Endothelial cell of umbilical vein (primary cell): ENCODE measurements at regions not wholly inside any gene's neighbourhood (a gene's known extent, or its start where the extent isn't known, plus 50 kb on each side); places are given as distances from the start of the nearest gene placed in this dataset.

Experiments used
- BruUV-seq: library from RNA; stranded (reverse); fragments of 400-500 nt; replicated peaks from 2 replicates; lab custom pipeline; 2021; lab: Mats Ljungman, UMichigan
- CTCF ChIA-PET: fragments of 300-600, 350-600 bp; sonication (Branson Sonifier 250); formaldehyde crosslinking; loops from one replicate; lab custom pipeline; 2021; ENCODE audit warnings: antibody characterized with exemption, inconsistent platforms; lab: Charles Lee
- POLR2A ChIA-PET: fragments of 300-600, 350-600 bp; sonication (Branson Sonifier 250); formaldehyde crosslinking; loops from one replicate; lab custom pipeline; 2021; ENCODE audit warnings: antibody characterized with exemption, inconsistent platforms; lab: Charles Lee
- DNase-seq: peaks from one replicate; pipeline ENCODE4 v3.0.0-alpha.2; 2011; ENCODE audit warnings: low read depth, low spot score
- FAIRE-seq: peaks from 2 replicates; lab custom pipeline; 2011; peaks lifted over from hg19 to GRCh38; lab: Jason Lieb, UNC
- H2AFZ ChIP-seq: 2 replicates; pipeline ENCODE4 v1.6.0; 2012; ENCODE audit warnings: low read depth, low read length, control low read depth, inconsistent platforms
- H3K27ac ChIP-seq: 2 replicates; pipeline ENCODE4 v1.5.1; 2011; ENCODE audit warnings: low read depth, mild to moderate bottlenecking, control low read depth, low read length, moderate library complexity; ENCODE audit not compliant: insufficient read depth
- H3K27me3 ChIP-seq, 2 experiments: 2 replicates each; pipeline versions ENCODE4 v1.6.0 to v1.6.1; 2011; ENCODE audit warnings: low read length in 2 of 2, mixed read lengths in 1 of 2; ENCODE audit not compliant: control insufficient read depth in 2 of 2, insufficient read depth in 2 of 2
- H3K36me3 ChIP-seq, 2 experiments: 2 replicates in 1 of 2; 3 replicates in 1 of 2; pipeline ENCODE4 v1.5.1; 2011; ENCODE audit warnings: low read length in 2 of 2, mild to moderate bottlenecking in 1 of 2, moderate library complexity in 1 of 2; ENCODE audit not compliant: control insufficient read depth in 2 of 2, insufficient read depth in 2 of 2; ENCODE audit errors: extremely low read depth in 1 of 2
- H3K4me1 ChIP-seq: 3 replicates; pipeline ENCODE4 v1.5.1; 2011; ENCODE audit warnings: mild to moderate bottlenecking, low read length; ENCODE audit not compliant: control insufficient read depth, insufficient read depth; ENCODE audit errors: extremely low read depth
- H3K4me2 ChIP-seq: 2 replicates; pipeline ENCODE4 v1.6.1; 2011; ENCODE audit warnings: low read length, control low read depth, mixed read lengths; ENCODE audit not compliant: insufficient read depth
- H3K4me3 ChIP-seq, 3 experiments: fragments of 200-600 bp in 1 of 3; sonication (generic), shearing (Covaris generic) in 1 of 3; replicated peaks in 1 of 3; 2 replicates each; pipeline ENCODE4 v1.5.1; 2011 to 2016; ENCODE audit warnings: control low read depth in 3 of 3, low read length in 3 of 3, mild to moderate bottlenecking in 2 of 3, inconsistent platforms in 1 of 3, low read depth in 1 of 3, moderate library complexity in 1 of 3; ENCODE audit not compliant: insufficient read depth in 1 of 3
- H3K79me2 ChIP-seq: 2 replicates; pipeline ENCODE4 v1.6.0; 2012; ENCODE audit warnings: low read length, inconsistent platforms; ENCODE audit not compliant: control insufficient read depth, insufficient read depth
- H3K9ac ChIP-seq: replicated peaks from 2 replicates; pipeline ENCODE3; 2011; ENCODE audit warnings: low read length, control low read depth; ENCODE audit not compliant: insufficient read depth; ENCODE audit errors: extremely low read depth
- H3K9me1 ChIP-seq: replicated peaks from 3 replicates; pipeline ENCODE4 v1.6.0; 2011; ENCODE audit warnings: mild to moderate bottlenecking, low read length; ENCODE audit not compliant: control insufficient read depth, insufficient read depth; ENCODE audit errors: extremely low read depth
- H3K9me3 ChIP-seq: replicated peaks from 2 replicates; pipeline ENCODE4 v1.5.1; 2012; ENCODE audit warnings: low read length, inconsistent platforms; ENCODE audit not compliant: control insufficient read depth, insufficient read depth
- H4K20me1 ChIP-seq: replicated peaks from 2 replicates; pipeline ENCODE3; 2011; ENCODE audit warnings: mild to moderate bottlenecking, low read length; ENCODE audit not compliant: control insufficient read depth, insufficient read depth; ENCODE audit errors: extremely low read depth
- EZH2 ChIP-seq: IDR thresholded peaks from 2 replicates; pipeline ENCODE4 v1.6.1; 2012; ENCODE audit warnings: borderline replicate concordance, low read depth, mild to moderate bottlenecking, moderate library complexity, low read length, inconsistent platforms; ENCODE audit not compliant: severe bottlenecking
- FOS ChIP-seq: IDR thresholded peaks from 2 replicates; pipeline ENCODE4 v1.6.1; 2011; ENCODE audit warnings: mild to moderate bottlenecking, low read length, moderate library complexity, borderline replicate concordance; ENCODE audit not compliant: insufficient read depth
- GATA2 ChIP-seq: IDR thresholded peaks from 2 replicates; pipeline ENCODE4 v1.7.0; 2011; ENCODE audit warnings: low read depth, mild to moderate bottlenecking, moderate library complexity, mixed read lengths, low read length; ENCODE audit not compliant: insufficient read length, insufficient read depth
- JUN ChIP-seq: IDR thresholded peaks from 2 replicates; pipeline ENCODE4 v1.6.1; 2011; ENCODE audit warnings: borderline replicate concordance, low read depth; ENCODE audit not compliant: insufficient read length, insufficient read depth
- MYC ChIP-seq: IDR thresholded peaks from one replicate; pipeline ENCODE4 v1.6.1; 2011; ENCODE audit warnings: mild to moderate bottlenecking, low read depth, low read length
- POLR2A ChIP-seq: IDR thresholded peaks from 2 replicates; pipeline ENCODE4 v1.6.1; 2012; ENCODE audit warnings: low read depth, mild to moderate bottlenecking, control low read depth, low read length
- POLR2AphosphoS5 ChIP-seq: IDR thresholded peaks from 2 replicates; pipeline ENCODE4 v1.6.1; 2012; ENCODE audit warnings: low read depth, mild to moderate bottlenecking, control low read depth, low read length, moderate library complexity; ENCODE audit not compliant: insufficient read depth
- dilution Hi-C: fragments of 300-500 bp; cut with MboI; formaldehyde crosslinking; loops from one replicate; pipeline ENCODE4 v1.15.0; 2019; ENCODE audit warnings: low sequenced_read_pairs; ENCODE audit not compliant: extremely low pct_ligation_motif_present
- intact Hi-C: fragments of 100-400 bp; cut with micrococcal nuclease; formaldehyde crosslinking; loops from one replicate; pipeline ENCODE4 v1.10.0; 2022
- TF ChIP-seq, protein P1 (sequence below): IDR thresholded peaks from 2 replicates; pipeline ENCODE4 v1.6.1; 2011; ENCODE audit not compliant: insufficient read depth, insufficient read length
- TF ChIP-seq, protein P2 (sequence below), 2 donors: IDR thresholded peaks; 1 replicate in 1 of 2; 2 replicates in 1 of 2; pipeline ENCODE4 v1.5.1; 2011; ENCODE audit warnings: low read length in 2 of 2, mild to moderate bottlenecking in 2 of 2, moderate library complexity in 2 of 2, control low read depth in 1 of 2, inconsistent platforms in 1 of 2, low read depth in 1 of 2; ENCODE audit not compliant: insufficient read depth in 1 of 2; ENCODE audit errors: extremely low read depth in 1 of 2

GRCh38 chr16:73140929-73141328, 93.0 kb upstream of the ZFHX3 start:
- DNase-seq (no peak), FAIRE-seq (no peak)
- Histone ChIP-seq H3K9ac (no peak overlapping the region), H3K9me1 (no peaks in the 10 kb centered on the region), H3K9me3 (no peaks in the 10 kb centered on the region), H3K27me3 (peaks cover 11 to 26% of the 10 kb centered on the region in 2 experiments), H3K4me2 (no peak overlapping the region), H3K79me2 (no peaks in the 10 kb centered on the region), H3K36me3 (no peaks in the 10 kb centered on the region), H2AFZ (no peak overlapping the region), H3K4me3 (no peak overlapping the region), H4K20me1 (no peaks in the 10 kb centered on the region), H3K27ac (no peak overlapping the region), H3K4me1 (peaks cover 12% of the 10 kb centered on the region)
- dilution Hi-C loops: no loop called here
- intact Hi-C loops: no loop called here
- TF ChIP-seq JUN: no peak
- no peak for TF ChIP-seq POLR2AphosphoS5
- TF ChIP-seq, protein P1, sequence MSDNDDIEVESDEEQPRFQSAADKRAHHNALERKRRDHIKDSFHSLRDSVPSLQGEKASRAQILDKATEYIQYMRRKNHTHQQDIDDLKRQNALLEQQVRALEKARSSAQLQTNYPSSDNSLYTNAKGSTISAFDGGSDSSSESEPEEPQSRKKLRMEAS: no peak
- no peak for TF ChIP-seq GATA2
- TF ChIP-seq POLR2A: no peak
- no peak for TF ChIP-seq FOS
- TF ChIP-seq, protein P2, sequence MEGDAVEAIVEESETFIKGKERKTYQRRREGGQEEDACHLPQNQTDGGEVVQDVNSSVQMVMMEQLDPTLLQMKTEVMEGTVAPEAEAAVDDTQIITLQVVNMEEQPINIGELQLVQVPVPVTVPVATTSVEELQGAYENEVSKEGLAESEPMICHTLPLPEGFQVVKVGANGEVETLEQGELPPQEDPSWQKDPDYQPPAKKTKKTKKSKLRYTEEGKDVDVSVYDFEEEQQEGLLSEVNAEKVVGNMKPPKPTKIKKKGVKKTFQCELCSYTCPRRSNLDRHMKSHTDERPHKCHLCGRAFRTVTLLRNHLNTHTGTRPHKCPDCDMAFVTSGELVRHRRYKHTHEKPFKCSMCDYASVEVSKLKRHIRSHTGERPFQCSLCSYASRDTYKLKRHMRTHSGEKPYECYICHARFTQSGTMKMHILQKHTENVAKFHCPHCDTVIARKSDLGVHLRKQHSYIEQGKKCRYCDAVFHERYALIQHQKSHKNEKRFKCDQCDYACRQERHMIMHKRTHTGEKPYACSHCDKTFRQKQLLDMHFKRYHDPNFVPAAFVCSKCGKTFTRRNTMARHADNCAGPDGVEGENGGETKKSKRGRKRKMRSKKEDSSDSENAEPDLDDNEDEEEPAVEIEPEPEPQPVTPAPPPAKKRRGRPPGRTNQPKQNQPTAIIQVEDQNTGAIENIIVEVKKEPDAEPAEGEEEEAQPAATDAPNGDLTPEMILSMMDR (IDR thresholded peaks at IDR 0.05; ENCODE audit: extremely low read depth in 1 of 2, insufficient read depth in 1 of 2, low read depth in 1 of 2, low read length in 2 of 2): no peak
- no peak for TF ChIP-seq EZH2
- TF ChIP-seq MYC: no peak
- ChIA-PET POLR2A (no interaction called here), CTCF (no interaction called here)
- no TSS peak for BruUV-seq
